K562 (cell line): ENCODE measurements at regions not wholly inside any gene's neighbourhood (a gene's known extent, or its start where the extent isn't known, plus 50 kb on each side); places are given as distances from the start of the nearest gene placed in this dataset.

Experiments
- ARID1B ChIP-seq: fragments of 450-650 bp; IDR thresholded peaks from 2 replicates; pipeline ENCODE4 v1.6.1; 2016; ENCODE audit warnings: antibody characterized with exemption, mild to moderate bottlenecking, inconsistent platforms
- CBX3 ChIP-seq, 2 experiments: IDR thresholded peaks; 1 replicate in 1 of 2; 2 replicates in 1 of 2; pipeline ENCODE4 v1.6.1; 2012; ENCODE audit warnings: inconsistent platforms in 2 of 2, low read length in 2 of 2, borderline replicate concordance in 1 of 2, control low read depth in 1 of 2
- GATAD2A ChIP-seq: fragments of 450-650 bp; IDR thresholded peaks from 2 replicates; pipeline ENCODE4 v1.6.1; 2017
- KAT8 ChIP-seq: fragments of 450-650 bp; IDR thresholded peaks from 2 replicates; pipeline ENCODE4 v1.6.1; 2016; ENCODE audit warnings: low read depth, mild to moderate bottlenecking
- MYNN ChIP-seq, 2 experiments: sonication (generic); formaldehyde crosslinking in 1 of 2; IDR thresholded peaks; 2 replicates each; pipeline versions ENCODE4 v1.5.0 to v1.6.1; 2016 to 2020; ENCODE audit warnings: antibody characterized with exemption in 1 of 2, missing genetic modification reagents in 1 of 2
- NFYB ChIP-seq: IDR thresholded peaks from 2 replicates; pipeline ENCODE4 v1.6.1; 2011; ENCODE audit warnings: mild to moderate bottlenecking, moderate library complexity; ENCODE audit not compliant: insufficient read length; ENCODE audit errors: extremely low read depth
- PHTF2 ChIP-seq: fragments of 250-450 bp; sonication (Bioruptor Pico); IDR thresholded peaks from 2 replicates; pipeline ENCODE4 v1.5.0; 2021; ENCODE audit warnings: mild to moderate bottlenecking
- POU5F1 ChIP-seq: fragments of 150-350 bp; IDR thresholded peaks from 2 replicates; pipeline ENCODE4 v1.6.1; 2014; ENCODE audit warnings: borderline replicate concordance, low read length, low read depth, mild to moderate bottlenecking; ENCODE audit not compliant: partially characterized antibody
- RBM17 ChIP-seq: fragments of 200-400 bp; formaldehyde crosslinking; IDR thresholded peaks from 2 replicates; pipeline ENCODE4 v1.6.1; 2017; ENCODE audit warnings: low read depth, mild to moderate bottlenecking, low read length, borderline replicate concordance
- SMARCA5 ChIP-seq: fragments of 450-650 bp; IDR thresholded peaks from 2 replicates; pipeline ENCODE4 v1.6.1; 2016
- SRSF3 ChIP-seq: fragments of 200-400 bp; formaldehyde crosslinking; IDR thresholded peaks from 2 replicates; pipeline ENCODE4 v1.6.1; 2016; ENCODE audit warnings: mild to moderate bottlenecking, low read length, moderate library complexity; ENCODE audit not compliant: insufficient read depth
- TFAM ChIP-seq: fragments of 250-450 bp; sonication (Bioruptor Pico); conservative IDR thresholded peaks from 2 replicates; pipeline ENCODE4 v1.5.0; 2021; ENCODE audit warnings: mild to moderate bottlenecking, moderate library complexity
- ZEB2 ChIP-seq: fragments of 450-650 bp; IDR thresholded peaks from 2 replicates; pipeline ENCODE4 v1.6.1; 2016
- TF ChIP-seq, protein P1 (sequence below): fragments of 450-650 bp; IDR thresholded peaks from 2 replicates; pipeline ENCODE4 v1.6.1; 2016; ENCODE audit warnings: low read depth
- TF ChIP-seq, protein P2 (sequence below): fragments of 250-450 bp; sonication (Bioruptor Pico); IDR thresholded peaks from 2 replicates; pipeline ENCODE4 v1.9.0; 2021; ENCODE audit warnings: mild to moderate bottlenecking
- TF ChIP-seq, protein P3 (sequence below), 3 experiments: fragments of 200-800 bp in 1 of 3; fragments of 250-450 bp in 1 of 3; fragments of 450-650 bp in 1 of 3; sonication (Bioruptor Pico) in 1 of 3; sonication (Bioruptor generic) in 1 of 3; formaldehyde crosslinking in 1 of 3; IDR thresholded peaks; 2 replicates each; pipeline versions ENCODE4 v1.6.1 to v1.8.0; 2016 to 2022; ENCODE audit warnings: mild to moderate bottlenecking in 2 of 3, missing genetic modification characterization in 2 of 3, missing compliant biosample characterization in 1 of 3, moderate library complexity in 1 of 3

DNA sequence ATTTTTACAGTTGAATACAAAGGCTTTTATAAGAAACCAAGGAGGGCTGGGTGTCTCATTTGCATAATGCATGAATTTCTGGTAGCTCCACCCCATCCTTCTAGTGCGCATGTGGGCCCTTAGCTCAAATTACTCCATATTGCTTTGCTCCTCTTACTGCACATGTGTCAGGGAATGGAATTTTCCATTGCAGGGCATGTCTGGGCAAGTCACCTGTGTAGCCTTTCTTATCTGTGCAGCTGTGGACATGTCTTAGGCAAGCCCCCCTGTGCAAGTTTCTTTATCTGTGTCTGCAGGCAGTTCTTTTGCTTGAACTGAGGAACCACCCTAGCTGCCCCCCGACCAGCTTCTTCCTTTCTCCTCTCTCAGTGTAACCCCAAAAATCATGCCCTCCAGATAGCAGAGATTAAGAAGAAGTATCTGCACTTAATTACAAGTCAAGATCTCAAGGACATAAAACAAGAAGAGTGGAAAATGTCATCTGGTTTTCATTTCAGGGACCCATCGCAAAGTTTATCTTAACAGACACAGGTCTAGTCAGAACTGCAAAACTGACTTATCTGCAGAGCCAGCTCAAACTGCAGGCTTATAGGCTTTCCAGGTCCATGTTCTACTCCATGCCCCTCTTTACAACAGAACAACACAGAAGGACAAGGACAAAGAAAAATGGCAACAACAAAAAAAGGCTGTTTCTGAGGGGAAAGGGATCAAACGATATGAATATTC is 137.9 kb upstream of the HS3ST4 start (continued):
- TF ChIP-seq, protein P1, sequence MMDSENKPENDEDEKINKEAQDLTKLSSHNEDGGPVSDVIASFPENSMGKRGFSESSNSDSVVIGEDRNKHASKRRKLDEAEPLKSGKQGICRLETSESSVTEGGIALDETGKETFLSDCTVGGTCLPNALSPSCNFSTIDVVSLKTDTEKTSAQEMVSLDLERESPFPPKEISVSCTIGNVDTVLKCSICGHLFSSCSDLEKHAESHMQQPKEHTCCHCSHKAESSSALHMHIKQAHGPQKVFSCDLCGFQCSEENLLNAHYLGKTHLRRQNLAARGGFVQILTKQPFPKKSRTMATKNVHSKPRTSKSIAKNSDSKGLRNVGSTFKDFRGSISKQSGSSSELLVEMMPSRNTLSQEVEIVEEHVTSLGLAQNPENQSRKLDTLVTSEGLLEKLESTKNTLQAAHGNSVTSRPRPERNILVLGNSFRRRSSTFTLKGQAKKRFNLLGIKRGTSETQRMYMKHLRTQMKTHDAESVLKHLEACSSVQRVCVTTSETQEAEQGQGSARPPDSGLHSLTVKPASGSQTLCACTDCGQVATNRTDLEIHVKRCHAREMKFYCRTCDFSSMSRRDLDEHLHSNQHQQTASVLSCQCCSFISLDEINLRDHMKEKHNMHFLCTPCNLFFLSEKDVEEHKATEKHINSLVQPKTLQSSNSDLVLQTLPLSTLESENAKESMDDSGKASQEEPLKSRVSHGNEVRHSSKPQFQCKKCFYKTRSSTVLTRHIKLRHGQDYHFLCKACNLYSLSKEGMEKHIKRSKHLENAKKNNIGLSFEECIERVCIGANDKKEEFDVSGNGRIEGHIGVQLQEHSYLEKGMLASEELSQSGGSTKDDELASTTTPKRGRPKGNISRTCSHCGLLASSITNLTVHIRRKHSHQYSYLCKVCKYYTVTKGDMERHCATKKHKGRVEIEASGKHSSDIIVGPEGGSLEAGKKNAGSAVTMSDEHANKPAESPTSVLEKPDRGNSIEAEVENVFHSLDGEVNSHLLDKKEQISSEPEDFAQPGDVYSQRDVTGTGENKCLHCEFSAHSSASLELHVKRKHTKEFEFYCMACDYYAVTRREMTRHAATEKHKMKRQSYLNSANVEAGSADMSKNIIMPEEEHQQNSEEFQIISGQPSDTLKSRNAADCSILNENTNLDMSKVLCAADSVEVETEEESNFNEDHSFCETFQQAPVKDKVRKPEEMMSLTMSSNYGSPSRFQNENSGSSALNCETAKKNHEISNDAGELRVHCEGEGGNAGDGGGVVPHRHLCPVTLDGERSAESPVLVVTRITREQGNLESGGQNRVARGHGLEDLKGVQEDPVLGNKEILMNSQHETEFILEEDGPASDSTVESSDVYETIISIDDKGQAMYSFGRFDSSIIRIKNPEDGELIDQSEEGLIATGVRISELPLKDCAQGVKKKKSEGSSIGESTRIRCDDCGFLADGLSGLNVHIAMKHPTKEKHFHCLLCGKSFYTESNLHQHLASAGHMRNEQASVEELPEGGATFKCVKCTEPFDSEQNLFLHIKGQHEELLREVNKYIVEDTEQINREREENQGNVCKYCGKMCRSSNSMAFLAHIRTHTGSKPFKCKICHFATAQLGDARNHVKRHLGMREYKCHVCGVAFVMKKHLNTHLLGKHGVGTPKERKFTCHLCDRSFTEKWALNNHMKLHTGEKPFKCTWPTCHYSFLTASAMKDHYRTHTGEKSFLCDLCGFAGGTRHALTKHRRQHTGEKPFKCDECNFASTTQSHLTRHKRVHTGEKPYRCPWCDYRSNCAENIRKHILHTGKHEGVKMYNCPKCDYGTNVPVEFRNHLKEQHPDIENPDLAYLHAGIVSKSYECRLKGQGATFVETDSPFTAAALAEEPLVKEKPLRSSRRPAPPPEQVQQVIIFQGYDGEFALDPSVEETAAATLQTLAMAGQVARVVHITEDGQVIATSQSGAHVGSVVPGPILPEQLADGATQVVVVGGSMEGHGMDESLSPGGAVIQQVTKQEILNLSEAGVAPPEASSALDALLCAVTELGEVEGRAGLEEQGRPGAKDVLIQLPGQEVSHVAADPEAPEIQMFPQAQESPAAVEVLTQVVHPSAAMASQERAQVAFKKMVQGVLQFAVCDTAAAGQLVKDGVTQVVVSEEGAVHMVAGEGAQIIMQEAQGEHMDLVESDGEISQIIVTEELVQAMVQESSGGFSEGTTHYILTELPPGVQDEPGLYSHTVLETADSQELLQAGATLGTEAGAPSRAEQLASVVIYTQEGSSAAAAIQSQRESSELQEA: no peak
- TF ChIP-seq, protein P2, sequence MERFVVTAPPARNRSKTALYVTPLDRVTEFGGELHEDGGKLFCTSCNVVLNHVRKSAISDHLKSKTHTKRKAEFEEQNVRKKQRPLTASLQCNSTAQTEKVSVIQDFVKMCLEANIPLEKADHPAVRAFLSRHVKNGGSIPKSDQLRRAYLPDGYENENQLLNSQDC (CRISPR knock-in tag): no peak; the same call in 1 of the 2 replicates
- TF ChIP-seq SRSF3 (no peak), ARID1B (peak; percentile 97), RBM17 (no peak), KAT8 (no peak), CBX3 (IDR thresholded peaks at IDR 0.05; ENCODE audit: borderline replicate concordance in 1 of 2, low read length in 2 of 2) (peak in 1 of 2 experiments; percentile 6; a peak in 1 of 3 replicates), PHTF2 (CRISPR knock-in tag) (no peak), MYNN (IDR thresholded peaks at IDR 0.05) (no peak), MYNN (CRISPR knock-in tag; IDR thresholded peaks at IDR 0.05) (no peak), ZEB2 (peak; percentile 62; the same call in 1 of the 2 replicates), GATAD2A (peak; percentile 35; the same call in 1 of the 2 replicates), POU5F1 (no peak), SMARCA5 (no peak), TFAM (CRISPR knock-in tag) (no peak), NFYB (no peak)
- TF ChIP-seq, protein P3, sequence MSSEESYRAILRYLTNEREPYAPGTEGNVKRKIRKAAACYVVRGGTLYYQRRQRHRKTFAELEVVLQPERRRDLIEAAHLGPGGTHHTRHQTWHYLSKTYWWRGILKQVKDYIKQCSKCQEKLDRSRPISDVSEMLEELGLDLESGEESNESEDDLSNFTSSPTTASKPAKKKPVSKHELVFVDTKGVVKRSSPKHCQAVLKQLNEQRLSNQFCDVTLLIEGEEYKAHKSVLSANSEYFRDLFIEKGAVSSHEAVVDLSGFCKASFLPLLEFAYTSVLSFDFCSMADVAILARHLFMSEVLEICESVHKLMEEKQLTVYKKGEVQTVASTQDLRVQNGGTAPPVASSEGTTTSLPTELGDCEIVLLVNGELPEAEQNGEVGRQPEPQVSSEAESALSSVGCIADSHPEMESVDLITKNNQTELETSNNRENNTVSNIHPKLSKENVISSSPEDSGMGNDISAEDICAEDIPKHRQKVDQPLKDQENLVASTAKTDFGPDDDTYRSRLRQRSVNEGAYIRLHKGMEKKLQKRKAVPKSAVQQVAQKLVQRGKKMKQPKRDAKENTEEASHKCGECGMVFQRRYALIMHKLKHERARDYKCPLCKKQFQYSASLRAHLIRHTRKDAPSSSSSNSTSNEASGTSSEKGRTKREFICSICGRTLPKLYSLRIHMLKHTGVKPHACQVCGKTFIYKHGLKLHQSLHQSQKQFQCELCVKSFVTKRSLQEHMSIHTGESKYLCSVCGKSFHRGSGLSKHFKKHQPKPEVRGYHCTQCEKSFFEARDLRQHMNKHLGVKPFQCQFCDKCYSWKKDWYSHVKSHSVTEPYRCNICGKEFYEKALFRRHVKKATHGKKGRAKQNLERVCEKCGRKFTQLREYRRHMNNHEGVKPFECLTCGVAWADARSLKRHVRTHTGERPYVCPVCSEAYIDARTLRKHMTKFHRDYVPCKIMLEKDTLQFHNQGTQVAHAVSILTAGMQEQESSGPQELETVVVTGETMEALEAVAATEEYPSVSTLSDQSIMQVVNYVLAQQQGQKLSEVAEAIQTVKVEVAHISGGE (CRISPR knock-in tag; IDR thresholded peaks at IDR 0.05): no peak
